CD14-positive monocyte (primary cell): ENCODE measurements at regions not wholly inside any gene's neighbourhood (a gene's known extent, or its start where the extent isn't known, plus 50 kb on each side); places are given as distances from the start of the nearest gene placed in this dataset.

Experiments used
- DNase-seq, 3 donors: peaks; one replicate each; pipeline ENCODE4 v3.0.0-alpha.2; 2011 to 2022
- H2AFZ ChIP-seq: 2 replicates; pipeline ENCODE4 v1.6.0; 2012; ENCODE audit warnings: mild to moderate bottlenecking, low read depth, low read length, inconsistent platforms; ENCODE audit not compliant: insufficient read depth, poor library complexity, severe bottlenecking
- H3K27ac ChIP-seq, 2 donors: 1 replicate in 1 of 2; 2 replicates in 1 of 2; pipeline ENCODE4 v1.5.1; 2012 to 2013; ENCODE audit warnings: low read length in 2 of 2, control low read depth in 1 of 2, inconsistent platforms in 1 of 2, low read depth in 1 of 2, mild to moderate bottlenecking in 1 of 2
- H3K27me3 ChIP-seq, 2 donors: one replicate each; pipeline versions ENCODE4 v1.6.0 to v1.6.1; 2011 to 2013; ENCODE audit warnings: low read length in 2 of 2; ENCODE audit not compliant: control insufficient read depth in 2 of 2, insufficient read depth in 2 of 2
- H3K36me3 ChIP-seq, 2 donors: replicated peaks in 1 of 2; 1 replicate in 1 of 2; 2 replicates in 1 of 2; pipeline versions ENCODE4 v1.5.1 to v1.6.1; 2012 to 2013; ENCODE audit warnings: low read length in 2 of 2, control low read depth in 1 of 2, inconsistent platforms in 1 of 2, mild to moderate bottlenecking in 1 of 2; ENCODE audit not compliant: insufficient read depth in 2 of 2, control insufficient read depth in 1 of 2
- H3K4me1 ChIP-seq, 2 donors: 1 replicate in 1 of 2; 2 replicates in 1 of 2; pipeline versions ENCODE4 v1.5.1 to v1.6.1; 2012 to 2013; ENCODE audit warnings: low read length in 2 of 2, control low read depth in 1 of 2, inconsistent platforms in 1 of 2, mild to moderate bottlenecking in 1 of 2, moderate library complexity in 1 of 2; ENCODE audit not compliant: insufficient read depth in 2 of 2, control insufficient read depth in 1 of 2
- H3K4me2 ChIP-seq: replicated peaks from 2 replicates; pipeline ENCODE3; 2012; ENCODE audit warnings: low read length, moderate library complexity, mild to moderate bottlenecking; ENCODE audit not compliant: poor library complexity, severe bottlenecking; ENCODE audit errors: extremely low read depth
- H3K4me3 ChIP-seq, 3 experiments: fragments of 200-600 bp in 1 of 3; sonication (generic) in 1 of 3; replicated peaks in 1 of 3; 1 replicate in 2 of 3; 2 replicates in 1 of 3; pipeline ENCODE4 v1.5.1; 2011 to 2013; ENCODE audit warnings: low read length in 3 of 3, mild to moderate bottlenecking in 3 of 3, control low read depth in 2 of 3, low read depth in 2 of 3, inconsistent platforms in 1 of 3, moderate library complexity in 1 of 3
- H3K79me2 ChIP-seq: 2 replicates; pipeline ENCODE4 v1.6.0; 2012; ENCODE audit warnings: mild to moderate bottlenecking, control low read depth, inconsistent platforms, low read length, moderate library complexity; ENCODE audit not compliant: insufficient read depth
- H3K9ac ChIP-seq: 2 replicates; pipeline ENCODE4 v1.6.0; 2017; ENCODE audit warnings: low read length, mild to moderate bottlenecking; ENCODE audit not compliant: insufficient read depth, poor library complexity, severe bottlenecking
- H3K9me3 ChIP-seq, 2 donors: replicated peaks in 1 of 2; 1 replicate in 1 of 2; 2 replicates in 1 of 2; pipeline versions ENCODE4 v1.5.1 to v1.6.1; 2012 to 2013; ENCODE audit warnings: low read length in 2 of 2, control low read depth in 1 of 2; ENCODE audit not compliant: control insufficient read depth in 1 of 2, insufficient read depth in 1 of 2
- H4K20me1 ChIP-seq: 2 replicates; pipeline ENCODE4 v1.6.0; 2012; ENCODE audit warnings: mild to moderate bottlenecking, low read length, control low read depth, moderate library complexity; ENCODE audit not compliant: insufficient read depth
- H3K27ac Mint-ChIP-seq, 7 donors: one replicate each; pipeline ENCODE4 v1.8.0; 2020; ENCODE audit warnings: mild to moderate bottlenecking in 7 of 7, mixed read lengths in 7 of 7, moderate library complexity in 6 of 7, inconsistent platforms in 2 of 7
- H3K27me3 Mint-ChIP-seq, 3 donors: one replicate each; pipeline ENCODE4 v1.8.0; 2021 to 2022; ENCODE audit warnings: low read depth in 3 of 3, mild to moderate bottlenecking in 3 of 3, mixed read lengths in 3 of 3, moderate library complexity in 3 of 3, inconsistent platforms in 1 of 3
- H3K36me3 Mint-ChIP-seq, 2 donors: one replicate each; pipeline ENCODE4 v1.8.0; 2020; ENCODE audit warnings: mixed read lengths in 2 of 2, inconsistent platforms in 1 of 2, mild to moderate bottlenecking in 1 of 2
- H3K4me1 Mint-ChIP-seq: one replicate; pipeline ENCODE4 v1.8.0; 2020; ENCODE audit warnings: mild to moderate bottlenecking, mixed read lengths
- H3K4me3 Mint-ChIP-seq, 2 donors: one replicate each; pipeline ENCODE4 v1.8.0; 2020; ENCODE audit warnings: mild to moderate bottlenecking in 2 of 2, mixed read lengths in 2 of 2, moderate library complexity in 1 of 2
- H3K9me3 Mint-ChIP-seq, 7 donors: one replicate each; pipeline ENCODE4 v1.8.0; 2020 to 2022; ENCODE audit warnings: mixed read lengths in 7 of 7, mild to moderate bottlenecking in 6 of 7, moderate library complexity in 6 of 7, inconsistent platforms in 2 of 7
- whole genome bisulfite sequencing: methylation state at CpG from one replicate; pipeline ENCODE4 v1.1.5; 2013; ENCODE audit warnings: missing lambda C conversion rate; ENCODE audit not compliant: insufficient coverage; 5-methylcytosine and 5-hydroxymethylcytosine counted together
- intact Hi-C, 2 donors: fragments of 100-400 bp; cut with micrococcal nuclease; formaldehyde crosslinking; loops; one replicate each; pipeline versions ENCODE4 v1.15.0 to v1.15.1; 2023
- TF ChIP-seq, protein P1 (sequence below): fragments of 200-600 bp; IDR thresholded peaks from one replicate; pipeline ENCODE4 v1.8.0; 2022; ENCODE audit warnings: antibody characterized with exemption, mild to moderate bottlenecking

DNA sequence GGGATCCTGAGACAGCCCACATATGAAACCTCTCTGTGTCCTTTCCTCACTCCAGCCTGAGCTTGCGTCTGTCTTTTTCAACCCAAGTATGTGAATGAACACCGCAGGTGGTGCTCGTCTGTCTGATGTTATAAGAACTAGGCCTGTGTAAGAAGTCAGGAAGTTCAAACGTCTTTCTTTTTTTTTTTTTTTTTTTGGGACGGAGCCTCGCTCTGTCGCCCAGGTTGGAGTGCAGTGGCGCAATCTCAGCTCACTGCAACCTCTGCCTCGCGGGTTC is 92.3 kb downstream of the ANKRD10 start:
- Mint-ChIP-seq H3K4me3 (no peak overlapping the region), H3K27me3 (peaks cover 2 to 10% (median 6%) of the 10 kb centered on the region in 3 donors), H3K27ac (no peak overlapping the region), H3K36me3 (no peaks in the 10 kb centered on the region), H3K9me3 (peaks cover 0 to 10% (median 3%) of the 10 kb centered on the region in 7 donors), H3K4me1 (peaks cover 4% of the 10 kb centered on the region)
- Histone ChIP-seq H3K36me3 (no peaks in the 10 kb centered on the region), H3K9ac (no peak overlapping the region), H3K9me3 (peaks cover 0 to 12% of the 10 kb centered on the region in 2 donors), H3K27ac (no peak overlapping the region), H4K20me1 (no peaks in the 10 kb centered on the region), H2AFZ (no peak overlapping the region), H3K4me1 (no peaks in the 10 kb centered on the region), H3K4me3 (no peak overlapping the region), H3K27me3 (no peaks in the 10 kb centered on the region), H3K4me2 (no peak overlapping the region), H3K79me2 (no peaks in the 10 kb centered on the region)
- TF ChIP-seq, protein P1, sequence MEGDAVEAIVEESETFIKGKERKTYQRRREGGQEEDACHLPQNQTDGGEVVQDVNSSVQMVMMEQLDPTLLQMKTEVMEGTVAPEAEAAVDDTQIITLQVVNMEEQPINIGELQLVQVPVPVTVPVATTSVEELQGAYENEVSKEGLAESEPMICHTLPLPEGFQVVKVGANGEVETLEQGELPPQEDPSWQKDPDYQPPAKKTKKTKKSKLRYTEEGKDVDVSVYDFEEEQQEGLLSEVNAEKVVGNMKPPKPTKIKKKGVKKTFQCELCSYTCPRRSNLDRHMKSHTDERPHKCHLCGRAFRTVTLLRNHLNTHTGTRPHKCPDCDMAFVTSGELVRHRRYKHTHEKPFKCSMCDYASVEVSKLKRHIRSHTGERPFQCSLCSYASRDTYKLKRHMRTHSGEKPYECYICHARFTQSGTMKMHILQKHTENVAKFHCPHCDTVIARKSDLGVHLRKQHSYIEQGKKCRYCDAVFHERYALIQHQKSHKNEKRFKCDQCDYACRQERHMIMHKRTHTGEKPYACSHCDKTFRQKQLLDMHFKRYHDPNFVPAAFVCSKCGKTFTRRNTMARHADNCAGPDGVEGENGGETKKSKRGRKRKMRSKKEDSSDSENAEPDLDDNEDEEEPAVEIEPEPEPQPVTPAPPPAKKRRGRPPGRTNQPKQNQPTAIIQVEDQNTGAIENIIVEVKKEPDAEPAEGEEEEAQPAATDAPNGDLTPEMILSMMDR = no peak
- DNase-seq = no peak
- intact Hi-C loops = no loop called here
- 100% methylated on average over 2 of the region's 10 CpGs for WGBS

DNA sequence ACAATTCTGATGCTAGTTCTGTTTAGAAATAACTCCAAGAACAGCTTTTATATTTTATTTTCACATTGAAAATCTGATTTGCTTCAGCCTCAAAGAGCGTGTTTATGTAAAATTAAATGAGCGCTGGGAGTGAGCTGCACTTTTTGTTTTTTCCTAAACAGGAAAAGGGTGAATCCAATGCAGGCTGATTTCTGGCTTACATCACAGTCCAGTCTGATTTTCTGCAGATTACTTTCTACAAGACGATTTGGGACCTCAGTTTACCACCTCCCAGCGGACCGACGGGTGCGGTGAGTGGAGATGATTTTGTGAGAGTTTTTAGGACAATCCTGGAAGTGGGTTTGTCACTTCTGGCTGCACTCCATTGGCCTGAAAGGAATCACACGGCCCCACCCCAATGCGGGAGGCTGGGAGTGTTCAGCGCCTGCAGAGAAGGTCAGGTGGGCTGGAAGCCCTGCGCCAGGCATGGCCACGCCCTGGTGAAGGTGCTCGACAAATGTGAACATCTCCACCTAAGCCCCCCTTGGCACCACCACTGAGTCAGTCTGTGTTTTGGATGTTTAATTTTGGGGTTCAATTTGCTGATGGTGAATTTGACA is 90.1 kb downstream of the ANKRD10 start:
- Mint-ChIP-seq H3K4me1 (peaks cover 2% of the 10 kb centered on the region), H3K9me3 (peaks cover 2 to 24% (median 9%) of the 10 kb centered on the region in 7 donors), H3K36me3 (no peaks in the 10 kb centered on the region), H3K27me3 (peaks cover 2 to 6% (median 6%) of the 10 kb centered on the region in 3 donors), H3K4me3 (no peak overlapping the region), H3K27ac (no peak overlapping the region)
- Histone ChIP-seq H3K27me3 (no peaks in the 10 kb centered on the region), H2AFZ (no peak overlapping the region), H3K9ac (no peak overlapping the region), H4K20me1 (no peaks in the 10 kb centered on the region), H3K4me2 (no peak overlapping the region), H3K79me2 (no peaks in the 10 kb centered on the region), H3K36me3 (no peaks in the 10 kb centered on the region), H3K27ac (no peak overlapping the region), H3K4me3 (no peak overlapping the region), H3K4me1 (no peaks in the 10 kb centered on the region), H3K9me3 (peaks cover 0 to 21% of the 10 kb centered on the region in 2 donors)
- intact Hi-C loops = no loop called here
- TF ChIP-seq, protein P1 = no peak
- 90% methylated on average over 2 of the region's 13 CpGs for WGBS
- no peak for DNase-seq
